ENCODE measurements at regions not wholly inside any gene's neighbourhood (a gene's known extent, or its start where the extent isn't known, plus 50 kb on each side); places are given as distances from the start of the nearest gene placed in this dataset.
"Not testable (repeated sequence)": the region's sequence is repeated elsewhere in the genome, so short reads cannot be mapped to it uniquely, and the experiment has no call there.

- DNase-seq (ENCODE audit: low spot score), result no peak
These were observed 869.1 kb downstream of the NR2F1-AS1 start for GRCh38 chr5:92711956-92712355.

DNA sequence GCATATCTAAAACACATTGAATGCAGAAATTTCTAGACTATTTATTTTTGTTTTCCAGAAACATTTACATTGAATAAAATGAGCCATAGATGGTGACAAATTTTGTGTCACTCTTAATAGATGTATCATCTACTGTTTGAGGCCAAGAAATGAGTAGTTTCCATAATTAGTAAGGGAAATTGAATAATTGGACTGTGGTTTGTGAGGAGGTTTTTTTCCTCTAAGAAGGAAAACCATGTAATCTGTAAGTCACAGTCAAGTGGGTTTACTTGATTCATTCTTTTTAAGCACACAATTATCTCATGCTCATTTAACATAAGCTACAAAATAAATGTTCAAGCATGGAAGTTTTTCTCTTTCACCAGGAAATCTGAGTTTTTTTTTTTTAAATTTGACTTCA is 876.4 kb downstream of the NR2F1-AS1 start:
- no peak for DNase-seq (ENCODE audit: low spot score)

DNA sequence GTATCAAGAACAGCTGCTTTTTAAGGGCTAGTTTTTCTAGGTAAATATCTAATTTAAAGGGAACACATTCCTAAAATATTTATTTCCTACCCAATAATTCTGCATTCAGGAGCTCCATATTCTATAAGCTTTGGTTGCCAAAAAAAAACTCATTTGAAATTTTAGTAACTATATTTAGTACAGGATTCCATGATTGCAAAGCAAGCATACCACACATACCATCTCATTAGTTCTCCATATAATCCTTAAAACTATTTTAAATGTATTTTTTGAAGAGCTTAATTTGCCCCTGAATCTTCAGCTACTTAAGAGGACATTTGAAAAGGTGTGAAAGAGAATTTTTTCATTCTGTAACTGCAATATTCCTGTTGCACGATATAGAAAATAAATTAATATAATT is 877.0 kb downstream of the NR2F1-AS1 start:
- DNase-seq (ENCODE audit: low spot score), result no peak

GRCh38 chr5:92695123-92696003 is 885.7 kb downstream of the NR2F1-AS1 start:
- no peak for DNase-seq (ENCODE audit: low spot score)

DNA sequence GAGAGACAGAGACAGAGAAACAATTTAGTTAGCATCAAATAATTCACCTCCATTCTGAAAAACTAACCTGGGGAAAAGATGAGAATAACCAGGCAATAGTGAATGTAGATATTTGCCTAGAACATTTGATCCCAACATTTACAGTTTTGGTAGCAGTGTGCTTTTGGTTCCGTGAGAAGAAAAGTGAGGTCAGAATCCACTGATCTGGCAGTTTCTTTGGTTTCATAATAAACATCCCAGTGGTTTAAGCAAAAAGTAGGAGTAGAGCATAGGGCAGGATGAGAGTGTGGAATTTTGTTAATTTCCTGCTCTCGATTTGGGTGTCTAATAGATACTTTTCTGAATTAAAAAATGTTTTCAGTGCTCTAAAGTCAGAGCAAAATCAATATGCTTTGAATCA is 887.0 kb downstream of the NR2F1-AS1 start:
- no peak for DNase-seq (ENCODE audit: low spot score)

DNA sequence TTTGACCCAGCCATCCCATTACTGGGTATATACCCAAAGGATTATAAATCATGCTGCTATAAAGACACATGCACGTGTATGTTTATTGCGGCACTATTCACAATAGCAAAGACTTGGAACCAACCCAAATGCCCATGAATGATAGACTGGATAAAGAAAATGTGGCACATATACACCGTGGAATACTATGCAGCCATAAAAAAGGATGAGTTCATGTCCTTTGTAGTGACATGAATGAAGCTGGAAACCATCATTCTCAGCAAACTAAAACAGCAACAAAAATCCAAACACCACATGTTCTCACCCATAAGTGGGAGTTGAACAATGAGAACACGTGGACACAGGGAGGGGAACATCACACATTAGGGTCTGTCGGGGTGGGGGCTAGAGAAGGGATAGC is 889.1 kb downstream of the NR2F1-AS1 start:
- not testable (repeated sequence) for DNase-seq (ENCODE audit: low spot score)

GRCh38 chr5:92687821-92688722 is 892.9 kb downstream of the NR2F1-AS1 start:
- peak; percentile 21 for DNase-seq (ENCODE audit: low spot score)

- peak; percentile 49 for DNase-seq (ENCODE audit: low spot score)
These were observed 902.4 kb downstream of the NR2F1-AS1 start for GRCh38 chr5:92678640-92679039.

GRCh38 chr5:92676215-92677165 is 904.5 kb downstream of the NR2F1-AS1 start:
- no peak for DNase-seq (ENCODE audit: low spot score)

DNA sequence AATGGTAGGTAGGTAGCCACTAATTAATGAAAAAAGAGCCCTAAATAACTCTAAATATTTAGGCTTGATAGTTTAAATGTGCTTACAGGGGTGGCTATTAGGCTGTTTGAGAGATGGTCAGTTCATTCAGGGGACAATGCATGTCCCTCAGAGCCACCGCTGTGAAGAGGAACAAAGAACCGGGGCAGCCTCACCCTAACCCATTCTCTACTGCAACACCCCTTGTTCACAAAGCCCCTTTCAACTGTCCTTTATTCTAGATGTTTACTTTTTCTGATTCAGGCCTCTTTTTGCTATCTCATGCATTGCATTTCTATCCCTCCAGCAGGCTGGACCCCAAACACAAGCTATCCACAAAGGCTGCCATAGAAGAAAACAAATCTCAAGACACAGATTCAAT is 906.7 kb downstream of the NR2F1-AS1 start:
- DNase-seq (ENCODE audit: low spot score), result no peak

- no peak for DNase-seq (ENCODE audit: low spot score)
These were observed 915.5 kb downstream of the NR2F1-AS1 start for GRCh38 chr5:92665506-92665905.

GRCh38 chr5:92662741-92663140 is 918.3 kb downstream of the NR2F1-AS1 start:
- no peak for DNase-seq (ENCODE audit: low spot score)

DNA sequence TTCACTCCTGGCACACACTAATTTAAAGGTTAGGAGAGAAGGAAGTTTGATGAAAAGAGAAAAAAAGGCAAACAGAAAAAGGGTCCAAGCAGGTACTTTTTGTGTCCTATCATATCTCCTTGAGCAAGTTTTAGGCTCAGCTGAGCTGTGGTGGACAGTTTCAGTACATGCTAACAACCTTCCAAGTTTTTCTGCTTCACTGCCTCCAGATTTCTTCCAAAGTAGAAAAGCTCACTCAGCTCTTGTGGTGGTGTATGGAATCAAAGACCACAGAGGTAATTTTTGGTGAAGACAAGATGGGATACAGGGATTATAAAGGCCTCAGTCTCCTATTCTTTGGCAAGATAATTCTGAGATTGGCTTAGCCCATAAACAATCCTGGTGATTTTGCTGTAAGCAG is 921.8 kb downstream of the NR2F1-AS1 start:
- DNase-seq (ENCODE audit: low spot score), result no peak

DNA sequence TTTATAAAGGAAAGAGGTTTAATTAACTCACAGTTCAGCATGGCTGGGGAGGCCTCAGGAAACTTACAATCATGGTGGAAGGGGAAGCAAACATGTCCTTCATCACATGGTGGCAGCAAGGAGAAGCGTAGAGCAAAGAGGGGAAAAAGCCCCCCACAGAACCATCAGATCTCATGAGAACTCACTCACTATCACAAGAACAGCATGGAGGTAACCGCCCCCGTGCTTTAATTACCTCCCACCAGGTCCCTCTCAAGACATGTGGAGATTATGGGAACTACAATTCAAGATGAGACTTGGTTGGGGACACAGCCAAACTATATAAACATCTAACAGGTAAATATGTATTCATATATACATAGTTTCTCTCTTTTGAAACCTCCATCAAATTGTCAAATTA is 926.4 kb downstream of the NR2F1-AS1 start:
- DNase-seq (ENCODE audit: low spot score), result not testable (repeated sequence)

DNA sequence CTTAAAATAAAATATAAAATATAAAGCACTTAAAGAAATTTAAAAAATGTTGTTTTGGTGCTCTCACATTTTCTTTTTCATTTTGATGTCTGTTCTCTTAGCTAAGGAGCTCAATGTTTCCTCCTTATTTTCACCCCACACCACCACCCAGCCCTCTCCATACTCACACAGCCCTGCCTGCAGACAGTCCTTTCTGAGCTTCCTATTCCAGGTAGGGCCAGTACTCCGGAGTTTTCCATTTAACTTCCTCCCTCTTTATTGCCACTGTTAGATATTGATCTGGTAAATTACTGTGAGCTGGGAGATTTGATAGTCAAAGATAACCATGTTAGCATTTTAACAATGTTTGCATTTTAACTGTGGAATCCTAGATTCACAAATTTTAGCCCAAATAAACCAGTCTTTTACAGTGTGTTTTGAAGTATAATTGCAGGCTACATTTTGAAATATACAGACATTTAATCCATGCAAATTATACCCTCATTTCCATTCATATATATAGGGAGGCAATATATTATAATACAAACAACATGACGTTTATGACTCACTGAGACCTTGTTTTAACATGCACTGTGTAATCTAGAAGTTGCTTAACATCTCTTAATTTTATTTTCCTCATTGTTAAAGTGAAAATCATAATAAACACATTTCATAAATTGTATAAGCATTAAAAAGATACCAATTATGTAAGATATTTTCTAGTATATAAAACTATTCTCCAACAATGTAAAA is 927.1 kb downstream of the NR2F1-AS1 start:
- DNase-seq (ENCODE audit: low spot score), result peak; percentile 3

- DNase-seq (ENCODE audit: low spot score), result no peak
These were observed 928.3 kb downstream of the NR2F1-AS1 start for GRCh38 chr5:92652756-92653155.

- peak; percentile 17 for DNase-seq (ENCODE audit: low spot score)
These were observed 936.6 kb downstream of the NR2F1-AS1 start for GRCh38 chr5:92644266-92644886.

GRCh38 chr5:92641031-92641962 is 939.7 kb downstream of the NR2F1-AS1 start:
- peak; percentile 79 for DNase-seq (ENCODE audit: low spot score)

- DNase-seq (ENCODE audit: low spot score), result no peak
These were observed 940.7 kb downstream of the NR2F1-AS1 start for GRCh38 chr5:92640340-92640739.
